HEK293 (cell line): ENCODE measurements at regions not wholly inside any gene's neighbourhood (a gene's known extent, or its start where the extent isn't known, plus 50 kb on each side); places are given as distances from the start of the nearest gene placed in this dataset.
A peak's percentile ranks its signal among the peaks of the same experiment; 100 is the strongest.

ENCODE experiments used
- BCL11B ChIP-seq: fragments of 450-650 bp; formaldehyde crosslinking; IDR thresholded peaks from 2 replicates; pipeline ENCODE4 v1.5.1; 2016; ENCODE audit warnings: low read depth, missing biosample characterization, missing genetic modification characterization
- HOXC10 ChIP-seq: sonication (generic); formaldehyde crosslinking; IDR thresholded peaks from 2 replicates; pipeline ENCODE4 v1.8.1; 2023; ENCODE audit warnings: mild to moderate bottlenecking, missing genetic modification reagents
- PRDM4 ChIP-seq: fragments of 450-650 bp; formaldehyde crosslinking; IDR thresholded peaks from 2 replicates; pipeline ENCODE4 v1.5.1; 2017; ENCODE audit warnings: missing biosample characterization, missing genetic modification characterization
- PRDM6 ChIP-seq: fragments of 450-650 bp; formaldehyde crosslinking; IDR thresholded peaks from 2 replicates; pipeline ENCODE4 v1.5.1; 2017; ENCODE audit warnings: missing biosample characterization, missing genetic modification characterization
- SCRT1 ChIP-seq: fragments of 450-650 bp; formaldehyde crosslinking; IDR thresholded peaks from 2 replicates; pipeline ENCODE4 v1.5.1; 2016; ENCODE audit warnings: missing biosample characterization, missing genetic modification characterization, borderline replicate concordance
- WT1 ChIP-seq: fragments of 450-650 bp; formaldehyde crosslinking; IDR thresholded peaks from 2 replicates; pipeline ENCODE4 v1.5.1; 2016; ENCODE audit warnings: missing biosample characterization, missing genetic modification characterization
- ZFP37 ChIP-seq: fragments of 450-650 bp; formaldehyde crosslinking; IDR thresholded peaks from 2 replicates; pipeline ENCODE4 v1.5.1; 2016; ENCODE audit warnings: missing biosample characterization, missing genetic modification characterization
- ZNF114 ChIP-seq: fragments of 450-650 bp; formaldehyde crosslinking; IDR thresholded peaks from 2 replicates; pipeline ENCODE4 v1.5.0; 2017; ENCODE audit warnings: missing biosample characterization, missing genetic modification characterization
- ZNF169 ChIP-seq: fragments of 450-650 bp; formaldehyde crosslinking; IDR thresholded peaks from 2 replicates; pipeline ENCODE4 v1.5.1; 2016; ENCODE audit warnings: missing biosample characterization, missing genetic modification characterization
- ZNF18 ChIP-seq: fragments of 450-650 bp; formaldehyde crosslinking; IDR thresholded peaks from 2 replicates; pipeline ENCODE4 v1.5.1; 2016; ENCODE audit warnings: missing biosample characterization, missing genetic modification characterization
- ZNF223 ChIP-seq: fragments of 450-650 bp; formaldehyde crosslinking; IDR thresholded peaks from 2 replicates; pipeline ENCODE4 v1.5.1; 2016; ENCODE audit warnings: missing biosample characterization, missing genetic modification characterization
- ZNF23 ChIP-seq: fragments of 450-650 bp; formaldehyde crosslinking; IDR thresholded peaks from 2 replicates; pipeline ENCODE4 v1.5.1; 2016; ENCODE audit warnings: missing biosample characterization, missing genetic modification characterization, borderline replicate concordance
- ZNF248 ChIP-seq: fragments of 450-650 bp; formaldehyde crosslinking; IDR thresholded peaks from 2 replicates; pipeline ENCODE4 v1.5.1; 2017; ENCODE audit warnings: missing biosample characterization, missing genetic modification characterization
- ZNF292 ChIP-seq: fragments of 450-650 bp; formaldehyde crosslinking; IDR thresholded peaks from 2 replicates; pipeline ENCODE4 v1.5.1; 2016; ENCODE audit warnings: low read depth, missing biosample characterization, missing genetic modification characterization, borderline replicate concordance
- ZNF302 ChIP-seq: fragments of 450-650 bp; formaldehyde crosslinking; IDR thresholded peaks from 2 replicates; pipeline ENCODE4 v1.5.1; 2016; ENCODE audit warnings: missing biosample characterization, missing genetic modification characterization, low read depth
- ZNF335 ChIP-seq: fragments of 450-650 bp; formaldehyde crosslinking; conservative IDR thresholded peaks from 2 replicates; pipeline ENCODE4 v1.5.1; 2016; ENCODE audit warnings: missing biosample characterization, missing genetic modification characterization
- ZNF341 ChIP-seq: fragments of 450-650 bp; formaldehyde crosslinking; IDR thresholded peaks from 2 replicates; pipeline ENCODE4; 2016; ENCODE audit warnings: low read depth, missing biosample characterization, missing genetic modification characterization
- ZNF350 ChIP-seq: fragments of 450-650 bp; formaldehyde crosslinking; IDR thresholded peaks from 2 replicates; pipeline ENCODE4 v1.5.0; 2017; ENCODE audit warnings: missing biosample characterization, mild to moderate bottlenecking, missing genetic modification characterization
- ZNF354C ChIP-seq: fragments of 450-650 bp; formaldehyde crosslinking; IDR thresholded peaks from 2 replicates; pipeline ENCODE4 v1.5.1; 2016; ENCODE audit warnings: missing biosample characterization, missing genetic modification characterization, low read depth, borderline replicate concordance
- ZNF37A ChIP-seq: fragments of 450-650 bp; IDR thresholded peaks from 2 replicates; pipeline ENCODE4 v1.5.1; 2018; ENCODE audit warnings: missing biosample characterization, missing genetic modification characterization
- ZNF391 ChIP-seq: fragments of 450-650 bp; formaldehyde crosslinking; IDR thresholded peaks from 2 replicates; pipeline ENCODE4 v1.5.1; 2016; ENCODE audit warnings: low read depth, missing biosample characterization, missing genetic modification characterization, borderline replicate concordance
- ZNF423 ChIP-seq: fragments of 450-650 bp; formaldehyde crosslinking; IDR thresholded peaks from 2 replicates; pipeline ENCODE4 v1.5.1; 2016; ENCODE audit warnings: missing biosample characterization, missing genetic modification characterization
- ZNF513 ChIP-seq: fragments of 450-650 bp; IDR thresholded peaks from 2 replicates; pipeline ENCODE4 v1.5.1; 2018; ENCODE audit warnings: missing biosample characterization, missing genetic modification characterization
- ZNF530 ChIP-seq: fragments of 450-650 bp; formaldehyde crosslinking; IDR thresholded peaks from 2 replicates; pipeline ENCODE4 v1.5.1; 2016; ENCODE audit warnings: low read depth, missing biosample characterization, missing genetic modification characterization
- ZNF558 ChIP-seq: fragments of 450-650 bp; formaldehyde crosslinking; IDR thresholded peaks from 2 replicates; pipeline ENCODE4 v1.5.1; 2016; ENCODE audit warnings: missing biosample characterization, missing genetic modification characterization
- ZNF585B ChIP-seq: fragments of 450-650 bp; formaldehyde crosslinking; IDR thresholded peaks from 2 replicates; pipeline ENCODE4 v1.5.1; 2016; ENCODE audit warnings: missing biosample characterization, missing genetic modification characterization
- ZNF654 ChIP-seq: fragments of 450-650 bp; formaldehyde crosslinking; IDR thresholded peaks from 2 replicates; pipeline ENCODE4 v1.5.1; 2016; ENCODE audit warnings: low read depth, missing biosample characterization, missing genetic modification characterization
- ZNF776 ChIP-seq: fragments of 450-650 bp; formaldehyde crosslinking; IDR thresholded peaks from 2 replicates; pipeline ENCODE4 v1.5.0; 2017; ENCODE audit warnings: missing biosample characterization, missing genetic modification characterization, borderline replicate concordance
- ZNF792 ChIP-seq: fragments of 450-650 bp; formaldehyde crosslinking; IDR thresholded peaks from 2 replicates; pipeline ENCODE4 v1.5.1; 2016; ENCODE audit warnings: missing biosample characterization, missing genetic modification characterization
- ZSCAN30 ChIP-seq: fragments of 450-650 bp; IDR thresholded peaks from 2 replicates; pipeline ENCODE4 v1.5.1; 2018; ENCODE audit warnings: missing biosample characterization, mild to moderate bottlenecking, missing genetic modification characterization, moderate library complexity

DNA sequence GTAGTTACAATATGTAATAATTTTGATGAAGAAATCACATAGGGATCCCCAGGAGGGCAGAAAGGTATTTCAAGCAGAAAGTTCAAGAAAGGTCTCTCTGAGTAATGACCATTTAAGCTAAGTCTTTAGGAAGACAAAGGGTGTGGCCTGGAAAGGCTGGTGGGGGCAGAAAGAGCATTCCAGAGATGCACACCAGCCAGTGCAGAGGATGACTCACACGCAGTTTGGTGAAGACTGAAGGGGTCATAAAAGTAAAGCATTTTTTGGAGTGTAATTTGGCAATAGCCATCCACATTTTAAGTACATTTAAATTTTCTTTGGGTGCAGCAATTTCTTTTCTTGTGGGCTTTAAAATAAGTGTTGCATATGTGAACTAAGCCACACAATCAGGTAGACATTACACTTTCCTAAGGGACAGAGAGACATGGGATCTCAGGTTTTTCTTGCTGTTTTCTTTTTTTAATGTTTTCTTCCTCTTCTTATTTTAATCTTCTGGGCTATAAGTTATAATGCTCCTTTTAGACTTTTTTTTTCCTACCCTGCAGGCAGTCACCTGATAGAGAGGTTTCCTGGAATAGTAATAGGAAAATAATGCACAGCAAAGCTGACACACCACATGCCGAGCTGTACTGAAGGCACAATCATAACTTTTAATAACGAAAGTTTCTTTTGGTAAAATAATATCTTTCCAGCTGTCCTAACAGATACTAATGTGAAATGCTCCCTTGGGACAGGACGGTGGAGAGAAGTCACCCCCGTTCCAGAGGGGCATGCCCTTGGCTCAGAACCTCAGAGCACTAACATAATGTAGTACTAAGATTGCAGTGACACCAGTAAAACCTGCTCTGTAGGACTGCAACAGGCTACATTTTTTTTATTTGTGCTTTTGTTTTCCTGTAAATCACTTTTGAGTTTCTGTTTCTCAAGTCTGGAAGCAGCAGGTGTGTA is 49.6 kb upstream of the PTPRK start (continued):
- TF ChIP-seq PRDM6 (tag by site-specific recombination) (peak; percentile 39), ZNF350 (tag by site-specific recombination) (peak; percentile 68; the same call in 1 of the 2 replicates), WT1 (tag by site-specific recombination) (no peak), ZNF513 (tag by site-specific recombination) (no peak), ZNF302 (no peak), ZNF585B (tag by site-specific recombination) (no peak), ZNF18 (tag by site-specific recombination) (0 out of 2 replicates have a peak, but pooled peaks have one; percentile 32), ZNF423 (tag by site-specific recombination) (no peak), ZNF37A (tag by site-specific recombination) (no peak), ZSCAN30 (tag by site-specific recombination) (no peak), ZNF354C (tag by site-specific recombination) (no peak), SCRT1 (tag by site-specific recombination) (peak; percentile 64; the same call in 1 of the 2 replicates), ZNF792 (tag by site-specific recombination) (no peak), HOXC10 (no peak), ZNF341 (no peak), ZNF558 (no peak), ZNF292 (tag by site-specific recombination) (no peak), ZNF114 (tag by site-specific recombination) (no peak), ZNF530 (tag by site-specific recombination) (no peak), ZNF654 (tag by site-specific recombination) (no peak), ZNF776 (no peak), BCL11B (tag by site-specific recombination) (no peak), ZFP37 (tag by site-specific recombination) (no peak), ZNF391 (tag by site-specific recombination) (no peak), ZNF223 (tag by site-specific recombination) (no peak), PRDM4 (tag by site-specific recombination) (no peak), ZNF335 (no peak), ZNF248 (tag by site-specific recombination) (no peak), ZNF23 (tag by site-specific recombination) (no peak), ZNF169 (tag by site-specific recombination) (no peak)
